ENCODE measurements at regions not wholly inside any gene's neighbourhood (a gene's known extent, or its start where the extent isn't known, plus 50 kb on each side); places are given as distances from the start of the nearest gene placed in this dataset.

GRCh38 chr7:57198801-57199200, 66.6 kb upstream of the ZNF479 start:
- no peaks in the 10 kb centered on the region for H3K27me3 Mint-ChIP-seq (ENCODE audit: insufficient read depth, unreplicated experiment)
- ChIA-PET CTCF (no interaction called here), POLR2A (no interaction called here)
- no peaks in the 10 kb centered on the region for H3K9me3 Mint-ChIP-seq (ENCODE audit: unreplicated experiment)
- BruUV-seq (replicated peaks): no TSS peak
- H3K4me1 Mint-ChIP-seq (ENCODE audit: insufficient read depth, unreplicated experiment): no peaks in the 10 kb centered on the region
- no peak overlapping the region for H3K4me3 Mint-ChIP-seq (ENCODE audit: unreplicated experiment)
- no peaks in the 10 kb centered on the region for H3K36me3 Mint-ChIP-seq (ENCODE audit: insufficient read depth, unreplicated experiment)
- H3K27ac Mint-ChIP-seq (ENCODE audit: low read depth, unreplicated experiment): no peak overlapping the region
- no peak for TF ChIP-seq CTCF (IDR thresholded peaks at IDR 0.05; ENCODE audit: unreplicated experiment)
- intact Hi-C loops (cut with micrococcal nuclease): no loop called here
- no peak for DNase-seq (ENCODE audit: unreplicated experiment)

GRCh38 chr7:57199252-57199651, 67.0 kb upstream of the ZNF479 start:
- Mint-ChIP-seq H3K4me1 (ENCODE audit: insufficient read depth, unreplicated experiment) (no peaks in the 10 kb centered on the region), H3K36me3 (ENCODE audit: insufficient read depth, unreplicated experiment) (no peaks in the 10 kb centered on the region), H3K27ac (ENCODE audit: low read depth, unreplicated experiment) (no peak overlapping the region), H3K27me3 (ENCODE audit: insufficient read depth, unreplicated experiment) (no peaks in the 10 kb centered on the region), H3K4me3 (ENCODE audit: unreplicated experiment) (no peak overlapping the region), H3K9me3 (ENCODE audit: unreplicated experiment) (no peaks in the 10 kb centered on the region)
- no peak for TF ChIP-seq CTCF (IDR thresholded peaks at IDR 0.05; ENCODE audit: unreplicated experiment)
- ChIA-PET CTCF (no interaction called here), POLR2A (no interaction called here)
- no peak for DNase-seq (ENCODE audit: unreplicated experiment)
- BruUV-seq (replicated peaks): no TSS peak
- intact Hi-C loops (cut with micrococcal nuclease): no loop called here

- no peak overlapping the region for H3K27ac Mint-ChIP-seq (ENCODE audit: low read depth, unreplicated experiment)
- DNase-seq (ENCODE audit: unreplicated experiment): no peak
- TF ChIP-seq CTCF (IDR thresholded peaks at IDR 0.05; ENCODE audit: unreplicated experiment): no peak
- H3K36me3 Mint-ChIP-seq (ENCODE audit: insufficient read depth, unreplicated experiment): no peaks in the 10 kb centered on the region
- H3K4me3 Mint-ChIP-seq (ENCODE audit: unreplicated experiment): no peak overlapping the region
- ChIA-PET POLR2A (no interaction called here), CTCF (no interaction called here)
- intact Hi-C loops (cut with micrococcal nuclease): no loop called here
- no peaks in the 10 kb centered on the region for H3K27me3 Mint-ChIP-seq (ENCODE audit: insufficient read depth, unreplicated experiment)
- H3K9me3 Mint-ChIP-seq (ENCODE audit: unreplicated experiment): peaks cover 1% of the 10 kb centered on the region
- no peaks in the 10 kb centered on the region for H3K4me1 Mint-ChIP-seq (ENCODE audit: insufficient read depth, unreplicated experiment)
- BruUV-seq (replicated peaks): no TSS peak
These were observed 69.0 kb upstream of the ZNF479 start for GRCh38 chr7:57201021-57201894.

- no peak for TF ChIP-seq CTCF (IDR thresholded peaks at IDR 0.05; ENCODE audit: unreplicated experiment)
- DNase-seq (ENCODE audit: unreplicated experiment): no peak
- Mint-ChIP-seq H3K4me3 (ENCODE audit: unreplicated experiment) (no peak overlapping the region), H3K4me1 (ENCODE audit: insufficient read depth, unreplicated experiment) (no peaks in the 10 kb centered on the region), H3K36me3 (ENCODE audit: insufficient read depth, unreplicated experiment) (no peaks in the 10 kb centered on the region), H3K27me3 (ENCODE audit: insufficient read depth, unreplicated experiment) (no peaks in the 10 kb centered on the region), H3K27ac (ENCODE audit: low read depth, unreplicated experiment) (no peak overlapping the region), H3K9me3 (ENCODE audit: unreplicated experiment) (peaks cover 7% of the 10 kb centered on the region)
- intact Hi-C loops (cut with micrococcal nuclease): no loop called here
- no TSS peak for BruUV-seq (replicated peaks)
- POLR2A ChIA-PET: no interaction called here
- CTCF ChIA-PET: no interaction called here
These were observed 69.6 kb upstream of the ZNF479 start for GRCh38 chr7:57201895-57202210.
